HEK293T (cell line): ENCODE measurements at regions not wholly inside any gene's neighbourhood (a gene's known extent, or its start where the extent isn't known, plus 50 kb on each side); places are given as distances from the start of the nearest gene placed in this dataset.

Experiments used
- ARNT ChIP-seq: fragments of 450-650 bp; IDR thresholded peaks from 2 replicates; pipeline ENCODE4 v1.6.1; 2017; ENCODE audit warnings: mild to moderate bottlenecking
- BHLHE40 ChIP-seq: fragments of 450-650 bp; IDR thresholded peaks from 2 replicates; pipeline ENCODE4 v1.6.1; 2016; ENCODE audit warnings: mild to moderate bottlenecking, moderate library complexity, borderline replicate concordance
- FOXK2 ChIP-seq: fragments of 450-650 bp; IDR thresholded peaks from 2 replicates; pipeline ENCODE4 v1.6.1; 2016; ENCODE audit warnings: mild to moderate bottlenecking
- HDGF ChIP-seq: fragments of 450-650 bp; IDR thresholded peaks from 2 replicates; pipeline ENCODE4 v1.6.1; 2017; ENCODE audit warnings: antibody characterized with exemption, borderline replicate concordance
- L3MBTL2 ChIP-seq: fragments of 450-650 bp; conservative IDR thresholded peaks from 2 replicates; pipeline ENCODE4 v1.6.1; 2016; ENCODE audit warnings: mild to moderate bottlenecking
- SP1 ChIP-seq: fragments of 450-650 bp; IDR thresholded peaks from 2 replicates; pipeline ENCODE4 v1.6.1; 2017
- TARDBP ChIP-seq: fragments of 450-650 bp; IDR thresholded peaks from 2 replicates; pipeline ENCODE4 v1.6.1; 2016
- ZNF384 ChIP-seq: fragments of 450-650 bp; IDR thresholded peaks from 2 replicates; pipeline ENCODE4 v1.6.1; 2016

DNA sequence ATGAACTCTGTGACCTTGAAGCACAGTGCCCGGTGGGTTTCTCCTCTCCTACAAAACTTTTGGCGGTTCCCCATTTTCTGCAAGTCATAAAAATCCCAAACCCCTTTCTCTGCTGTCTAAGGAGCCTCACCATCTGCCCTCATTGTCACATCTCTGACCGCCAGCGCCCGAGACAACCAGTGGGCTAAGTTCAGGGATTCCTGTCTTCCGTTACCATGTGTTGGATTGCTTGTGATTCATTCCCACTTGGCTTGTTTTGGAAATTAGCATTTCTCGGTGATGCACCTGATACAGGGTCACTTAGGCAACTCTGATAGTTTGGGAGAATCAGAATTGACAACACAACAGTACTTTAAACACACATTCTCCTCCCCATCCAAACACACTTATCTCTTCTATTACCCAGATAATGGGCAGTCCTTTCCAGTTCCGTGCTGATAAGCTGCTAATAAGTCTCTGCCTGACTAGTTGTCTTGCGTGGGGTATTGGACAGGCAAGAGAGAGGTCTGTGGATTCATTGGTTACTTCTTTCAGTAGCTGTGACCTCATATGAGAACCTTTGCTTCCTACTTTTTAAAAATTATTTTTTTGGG, 70.0 kb upstream of the KLF4 start:
- TF ChIP-seq ARNT (no peak), BHLHE40 (no peak), ZNF384 (no peak), L3MBTL2 (no peak), SP1 (no peak), TARDBP (no peak), HDGF (no peak), FOXK2 (no peak)
